Stimulated activated CD4-positive, alpha-beta T cell treated with anti-CD3 and anti-CD28 coated beads, TNF-alpha, amount 100 ng/mL, for 48 hours (primary cell): ENCODE measurements at regions not wholly inside any gene's neighbourhood (a gene's known extent, or its start where the extent isn't known, plus 50 kb on each side); places are given as distances from the start of the nearest gene placed in this dataset.
"Not testable (repeated sequence)": the region's sequence is repeated elsewhere in the genome, so short reads cannot be mapped to it uniquely, and the experiment has no call there.

Experiments used
- DNase-seq, 3 donors: peaks; one replicate each; pipeline ENCODE4 v3.0.0-alpha.2; 2020; ENCODE audit warnings: low read depth in 3 of 3

DNA sequence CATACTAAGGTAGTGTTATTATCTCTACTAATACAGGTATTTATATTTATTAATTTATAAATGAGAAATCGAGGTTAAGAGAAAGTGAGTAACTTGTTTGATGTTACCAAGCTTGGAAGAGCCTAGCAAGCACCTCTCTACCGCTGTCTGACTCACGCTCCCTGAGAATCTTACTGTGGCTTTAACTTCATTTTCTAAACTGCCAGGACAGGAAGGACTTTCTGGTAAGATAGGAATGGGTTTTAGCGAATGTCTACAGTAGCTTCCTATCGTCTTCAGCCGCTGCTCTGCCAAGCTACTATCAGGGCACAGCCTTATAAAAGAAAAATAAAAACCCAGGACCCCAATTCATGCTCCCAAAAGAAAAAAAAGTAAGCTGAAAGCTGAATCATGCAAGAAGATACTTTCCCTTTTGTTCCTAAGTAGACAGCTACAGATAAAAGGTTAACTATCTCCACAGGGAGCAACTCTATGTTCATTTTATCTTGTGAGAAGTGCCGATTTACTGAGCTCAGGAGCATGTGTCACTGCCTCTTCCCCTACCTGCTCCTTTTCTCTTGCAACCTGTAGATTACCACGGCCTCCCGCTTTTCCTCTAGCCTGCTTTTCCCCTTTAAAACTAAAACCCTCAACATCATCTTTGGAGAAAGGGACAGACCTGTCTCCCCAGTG lies 60.2 kb downstream of the THNSL1 start:
- no peak for DNase-seq

DNA sequence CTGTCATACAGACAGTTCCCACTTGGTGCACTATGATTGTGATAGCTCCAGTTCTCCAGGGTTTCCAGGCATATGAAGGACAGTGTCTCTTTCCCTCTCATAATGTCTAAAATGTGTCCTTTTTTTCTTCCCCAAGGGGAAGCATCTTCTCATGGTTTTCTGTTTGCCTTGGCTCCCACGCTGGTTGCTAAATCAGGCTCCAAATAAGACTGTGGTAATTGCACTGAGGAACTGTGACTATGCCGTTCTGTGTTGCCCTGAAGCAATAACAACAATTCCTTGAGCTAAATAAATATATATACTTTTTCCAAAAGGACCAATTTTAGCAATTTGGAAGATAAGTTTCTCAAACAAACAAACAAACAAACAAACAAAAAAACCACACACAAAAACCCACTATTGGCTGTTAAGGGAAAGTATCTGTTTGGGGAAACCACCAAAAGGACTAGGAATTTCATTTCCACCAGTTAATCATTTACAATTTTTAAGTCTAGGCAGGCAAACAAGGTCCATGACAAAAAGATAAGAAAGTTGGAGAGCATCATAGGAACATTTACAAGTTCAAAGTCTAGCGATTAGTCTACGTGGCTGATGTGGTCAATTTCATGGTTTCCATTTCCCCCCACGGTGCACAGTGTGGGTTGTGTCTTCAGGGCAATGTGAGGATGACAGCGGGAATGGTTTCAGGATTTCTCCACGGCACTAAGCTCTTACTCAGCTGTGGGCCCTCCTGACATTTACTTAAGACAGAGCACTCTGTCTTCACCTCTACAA lies 62.4 kb downstream of the THNSL1 start:
- DNase-seq, result no peak

DNA sequence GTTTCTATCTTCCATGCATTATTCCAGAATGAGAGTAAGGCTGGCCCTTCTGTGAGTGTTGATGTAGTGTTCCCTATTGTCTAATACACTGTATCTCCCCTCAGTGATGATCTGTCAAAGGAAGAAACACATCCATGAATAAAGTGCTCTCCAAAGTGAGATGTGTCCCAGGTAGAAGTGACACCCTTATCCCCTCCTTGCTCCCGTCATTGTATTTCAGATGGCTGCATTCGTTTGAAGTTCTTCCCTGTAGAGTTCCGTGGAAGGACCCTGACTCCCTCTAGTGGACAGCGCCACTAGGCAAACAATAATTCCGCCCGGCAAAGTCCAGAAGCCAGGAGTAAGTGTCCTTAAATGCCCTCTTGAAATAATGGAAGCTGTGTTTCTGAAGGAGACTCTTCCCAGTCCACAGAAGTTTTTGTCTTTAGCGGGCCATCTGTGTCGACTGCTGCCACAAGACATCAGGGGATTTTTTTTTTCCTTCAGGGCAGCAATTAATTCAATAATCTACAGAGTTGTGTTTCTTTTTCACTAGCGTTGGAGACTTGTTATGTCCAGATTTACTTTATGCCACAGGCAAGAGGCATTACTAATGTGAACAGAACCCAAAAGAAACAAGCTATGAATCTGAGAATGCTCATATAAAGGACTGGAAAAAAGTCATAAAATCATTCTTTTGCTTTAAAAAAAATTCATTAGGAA lies 64.6 kb downstream of the THNSL1 start:
- peak; percentile 29 to 52 (median 47) for DNase-seq

DNA sequence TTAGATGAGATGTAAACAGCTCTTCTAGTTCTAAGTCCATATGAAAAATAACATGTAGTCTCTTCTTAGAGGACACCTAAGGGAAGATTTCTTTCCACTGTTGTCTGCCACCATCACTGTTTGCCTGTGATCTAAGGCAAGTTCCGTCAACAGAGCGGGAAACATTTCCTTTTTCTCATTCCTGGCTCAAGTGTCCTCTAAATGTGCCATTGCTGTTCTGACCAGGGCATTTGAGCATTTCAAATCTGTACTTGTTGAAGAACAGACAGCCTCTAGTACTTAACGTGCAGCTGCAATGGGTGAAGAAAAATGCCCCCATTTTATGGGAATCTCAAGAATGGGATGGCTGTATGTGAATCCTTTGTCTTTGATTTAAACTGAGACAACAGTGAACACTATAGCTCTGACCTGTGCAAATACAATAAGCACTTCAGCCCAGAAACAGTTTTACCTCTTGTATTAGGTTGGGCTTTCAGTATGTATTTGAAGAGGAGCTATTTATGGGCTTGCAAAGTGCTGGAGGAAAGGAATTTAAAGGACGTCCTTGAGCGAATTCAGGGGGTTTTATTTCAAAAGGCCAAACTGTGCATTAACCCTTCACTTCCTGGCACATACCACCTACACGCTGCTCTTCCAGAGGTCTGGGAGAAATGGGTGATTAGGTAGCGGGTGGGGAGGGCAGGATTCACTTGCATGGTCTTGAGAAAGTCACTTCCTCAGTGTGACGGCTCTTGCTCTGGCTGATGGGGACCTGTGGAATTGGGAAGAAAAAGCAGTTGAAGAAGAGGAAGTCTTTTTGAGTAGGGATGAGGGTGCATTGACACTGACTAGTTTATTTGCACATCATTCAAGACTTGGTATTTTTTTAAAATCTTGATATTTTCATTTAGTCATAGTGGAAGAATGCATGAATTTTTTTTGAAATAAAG lies 66.1 kb downstream of the THNSL1 start:
- DNase-seq, result no peak

DNA sequence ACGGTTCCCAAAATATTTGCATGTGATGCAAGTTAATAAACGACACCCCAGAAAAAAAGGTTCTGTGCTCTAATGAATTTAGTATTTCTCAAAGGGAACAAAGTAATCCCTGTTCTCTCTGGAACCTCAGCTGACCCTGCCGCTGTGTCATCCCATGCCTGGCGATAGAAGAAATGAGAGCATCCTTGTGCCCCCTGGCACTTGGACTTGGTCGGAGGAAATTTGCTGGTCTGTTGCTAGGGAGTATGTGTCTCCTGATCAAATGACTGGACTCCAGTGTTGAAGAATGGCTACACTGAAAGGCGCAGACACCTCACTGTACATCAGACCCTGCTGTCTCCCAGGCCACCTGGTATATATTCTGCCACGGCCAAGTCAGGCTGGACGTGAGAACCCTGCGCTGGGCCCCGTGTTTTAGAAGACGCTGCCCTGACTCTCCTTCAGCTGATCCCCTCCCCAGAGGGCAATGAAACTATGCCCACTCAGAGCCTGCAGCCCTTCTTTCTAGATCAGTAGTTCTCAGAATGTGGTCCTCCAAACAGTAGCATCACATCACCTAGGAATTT lies 67.2 kb downstream of the THNSL1 start:
- no peak for DNase-seq

DNA sequence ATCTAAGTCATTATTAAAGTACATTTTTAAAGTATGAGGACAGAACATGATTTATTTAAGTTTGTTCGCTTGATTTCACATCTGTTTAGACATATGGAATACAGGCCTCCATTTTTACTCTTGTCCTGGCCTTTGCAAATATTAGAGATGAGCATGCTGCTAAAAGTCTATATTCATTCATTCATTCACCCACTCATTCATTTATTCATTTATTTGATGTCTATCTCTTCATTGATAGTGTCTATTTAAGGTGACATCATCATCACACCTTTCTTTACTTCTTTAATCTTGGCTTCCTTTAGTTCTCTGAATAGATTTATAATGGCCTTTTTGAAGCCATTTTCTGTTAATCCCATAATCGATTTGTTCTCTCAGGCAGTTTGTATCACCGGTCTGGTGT lies 68.0 kb downstream of the THNSL1 start:
- DNase-seq, result no peak

DNA sequence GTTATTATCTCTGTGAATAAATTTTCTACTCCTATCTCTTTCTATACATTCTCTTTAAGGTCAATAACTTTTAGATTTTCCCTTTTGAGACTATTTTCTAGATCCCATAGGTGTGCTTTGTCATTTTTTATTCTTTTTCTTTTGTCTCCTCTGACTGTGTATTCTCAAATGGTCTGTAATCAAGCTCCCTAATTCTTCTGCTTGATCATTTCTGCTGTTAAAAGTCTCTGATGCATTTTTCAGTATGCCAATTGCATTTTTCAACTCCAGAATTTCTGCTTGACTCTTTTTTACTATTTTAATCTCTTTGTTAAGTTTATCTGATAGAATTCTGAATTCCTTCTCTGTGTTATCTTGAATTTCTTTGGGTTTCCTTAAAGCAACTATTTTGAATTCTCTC lies 78.2 kb downstream of the THNSL1 start:
- no peak for DNase-seq

DNA sequence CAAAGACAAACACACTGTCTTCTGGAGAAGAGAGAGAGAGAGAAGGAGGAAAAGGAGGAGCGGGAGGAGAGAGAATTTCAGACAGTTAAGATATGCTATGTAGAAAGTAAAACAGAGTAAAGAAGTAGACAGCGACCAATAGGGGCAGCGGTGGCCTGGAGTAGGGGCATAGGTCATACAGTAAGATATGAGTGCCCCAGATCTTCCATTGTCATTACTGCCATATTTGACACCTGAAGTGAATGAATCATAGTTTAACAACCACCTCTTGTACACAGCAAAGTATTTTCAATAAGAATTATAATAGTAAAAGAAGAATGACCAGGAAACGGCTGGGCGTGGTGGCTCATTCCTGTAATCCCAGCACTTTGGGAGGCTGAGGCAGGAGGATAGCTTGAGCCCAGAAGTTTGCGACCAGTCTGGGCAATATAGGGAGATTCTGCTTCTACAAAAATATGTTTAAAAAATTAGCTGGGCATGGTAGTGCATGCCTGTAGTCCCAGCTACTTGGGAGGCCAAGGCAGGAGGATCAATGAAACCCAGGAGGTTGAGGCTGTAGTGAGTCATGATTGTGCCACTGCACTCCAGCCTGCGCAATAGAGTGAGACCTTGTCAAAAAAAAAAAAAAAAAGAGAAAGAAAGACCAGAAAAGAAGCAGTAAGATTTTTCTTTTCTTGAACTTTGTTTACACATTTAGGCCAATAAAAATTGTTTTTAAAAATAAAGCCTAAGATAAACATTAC lies 77.0 kb upstream of the GPR158 start:
- no peak for DNase-seq

DNA sequence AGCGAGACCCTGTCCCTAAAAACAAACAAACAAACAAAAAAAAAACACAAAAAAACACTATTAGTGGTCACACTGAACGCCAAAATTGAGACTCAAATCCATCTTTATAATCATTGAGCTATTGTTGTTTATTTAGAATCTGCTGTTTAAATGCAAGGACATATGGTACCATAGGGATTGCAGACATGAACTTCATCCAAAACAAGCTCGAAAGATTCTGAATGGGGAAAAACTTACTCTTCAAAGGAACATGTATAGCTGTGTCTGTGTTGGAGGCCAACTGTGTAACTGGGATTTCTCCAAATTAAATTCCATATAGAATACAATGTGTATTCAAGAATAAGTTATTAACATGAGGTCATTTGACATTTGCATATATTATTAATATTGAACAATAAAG lies 74.7 kb upstream of the GPR158 start:
- DNase-seq, result no peak

DNA sequence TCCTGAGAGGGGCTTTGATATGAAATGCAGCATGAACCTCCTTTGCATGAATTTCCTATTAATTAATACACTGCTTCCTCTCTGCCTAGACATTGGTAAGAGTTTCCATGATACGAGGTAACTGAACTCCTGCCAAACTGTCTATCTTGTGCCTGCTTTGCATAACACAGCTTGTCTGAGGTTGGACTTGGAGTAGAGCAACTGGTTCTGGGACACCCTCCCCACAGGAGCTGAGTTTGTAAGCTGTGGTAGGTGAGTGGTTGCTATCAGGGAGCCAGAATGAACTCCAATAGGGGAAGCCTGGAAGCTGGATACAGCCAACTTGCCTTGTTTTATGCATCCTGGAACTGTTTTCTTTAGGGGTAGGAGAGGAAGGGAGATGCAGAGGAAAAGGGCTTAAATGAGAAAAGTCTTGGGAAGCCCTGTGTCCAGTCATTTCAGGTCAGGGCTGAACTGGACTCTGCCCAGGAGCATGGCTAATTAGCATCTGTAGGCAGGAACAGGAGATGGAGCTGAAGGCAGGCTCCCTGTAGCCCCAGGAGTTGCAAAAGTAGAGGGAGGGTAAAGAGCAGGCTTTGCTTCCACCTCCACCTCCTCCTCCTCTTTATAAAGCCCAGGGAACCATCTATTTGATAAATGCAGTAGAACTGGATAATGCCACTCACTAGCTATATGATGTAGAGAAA lies 73.2 kb upstream of the GPR158 start:
- DNase-seq, result no peak

DNA sequence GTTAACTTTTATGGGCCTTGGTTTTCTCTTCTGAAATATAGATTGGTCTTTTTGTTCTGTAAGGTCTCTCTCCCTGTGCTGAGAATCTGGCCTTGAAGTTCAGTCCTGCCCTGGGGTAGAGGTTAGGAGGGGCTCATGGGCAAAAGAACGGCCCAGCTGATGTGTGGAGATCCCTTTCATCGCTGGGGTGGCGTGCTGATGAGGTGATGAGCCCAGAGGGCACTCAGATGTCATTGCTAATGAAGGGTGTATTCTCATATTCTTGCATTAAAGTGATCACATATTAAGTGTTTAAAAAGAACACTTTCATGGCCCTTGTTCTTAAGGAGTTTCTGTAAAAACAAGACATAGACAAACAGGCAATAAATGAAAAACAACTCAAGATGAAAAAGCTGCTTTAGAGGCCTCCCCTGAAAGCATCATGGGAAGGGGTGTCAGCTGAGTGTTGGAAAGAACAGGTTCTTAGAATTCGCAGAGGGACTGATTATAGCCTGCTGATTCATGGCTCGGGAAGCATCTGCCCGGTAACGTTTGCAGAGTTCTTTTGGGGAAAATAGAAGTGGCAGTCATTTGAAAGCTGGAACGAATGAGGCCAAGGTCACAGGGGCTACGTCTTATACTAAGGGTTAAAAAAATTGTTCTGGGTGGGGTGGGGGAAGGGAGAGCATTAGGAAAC lies 72.5 kb upstream of the GPR158 start:
- DNase-seq, result no peak

DNA sequence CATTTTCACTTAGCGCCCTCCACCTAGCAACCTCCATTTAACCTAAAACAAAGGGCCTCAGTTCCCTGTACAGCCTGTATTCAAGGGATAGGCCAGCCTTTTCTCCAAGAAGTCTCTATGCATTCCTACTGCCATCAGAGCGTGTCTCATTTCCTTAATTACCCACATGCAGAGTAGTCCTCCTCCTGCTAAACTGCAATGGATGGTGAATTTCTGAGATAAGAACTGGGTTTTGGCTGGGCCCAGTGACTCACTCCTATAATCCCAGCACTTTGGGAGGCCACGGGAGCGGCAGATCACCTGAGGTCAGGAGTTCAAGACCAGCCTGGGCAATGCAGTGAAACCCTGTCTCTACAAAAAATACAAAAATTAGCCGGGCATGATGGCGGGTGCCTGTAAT lies 71.1 kb upstream of the GPR158 start:
- no peak for DNase-seq

DNA sequence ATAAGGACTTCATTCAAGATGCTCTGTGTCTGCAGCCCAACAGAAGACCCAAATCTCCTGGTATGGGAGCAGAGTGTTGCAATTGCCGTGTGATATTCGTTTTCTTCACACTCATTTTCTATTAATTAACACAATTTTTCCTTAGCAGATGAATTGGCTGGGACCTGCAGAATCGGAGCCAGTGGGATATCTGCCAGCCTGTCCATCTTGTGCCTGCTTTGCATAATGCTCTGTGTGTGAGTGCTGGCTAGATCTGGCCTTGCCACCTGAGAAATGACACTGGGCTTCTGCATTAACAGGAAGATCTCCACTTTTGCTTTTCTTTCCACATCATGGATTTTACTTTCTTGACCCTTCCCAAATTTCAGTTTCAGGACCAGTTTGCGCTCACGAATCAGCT lies 70.4 kb upstream of the GPR158 start:
- no peak for DNase-seq

DNA sequence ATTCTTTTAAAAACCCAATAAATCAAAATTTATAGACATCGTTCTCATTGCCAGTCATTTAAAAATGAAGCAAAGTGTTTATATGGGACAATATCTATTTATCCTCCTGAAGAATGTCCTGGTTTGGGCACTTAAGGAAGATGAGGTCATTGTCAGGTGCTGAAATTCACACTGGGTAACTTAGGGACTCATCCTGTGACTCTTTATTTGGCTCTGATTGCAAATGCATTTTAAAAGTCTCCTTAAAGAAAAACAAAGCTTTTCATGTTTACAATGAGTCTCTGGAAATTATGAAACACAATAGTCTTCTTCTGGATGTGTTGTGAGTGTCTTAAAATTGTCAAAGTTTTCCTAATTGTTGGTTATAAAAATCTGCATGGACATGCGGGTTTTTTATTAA lies 69.5 kb upstream of the GPR158 start:
- no peak for DNase-seq

DNA sequence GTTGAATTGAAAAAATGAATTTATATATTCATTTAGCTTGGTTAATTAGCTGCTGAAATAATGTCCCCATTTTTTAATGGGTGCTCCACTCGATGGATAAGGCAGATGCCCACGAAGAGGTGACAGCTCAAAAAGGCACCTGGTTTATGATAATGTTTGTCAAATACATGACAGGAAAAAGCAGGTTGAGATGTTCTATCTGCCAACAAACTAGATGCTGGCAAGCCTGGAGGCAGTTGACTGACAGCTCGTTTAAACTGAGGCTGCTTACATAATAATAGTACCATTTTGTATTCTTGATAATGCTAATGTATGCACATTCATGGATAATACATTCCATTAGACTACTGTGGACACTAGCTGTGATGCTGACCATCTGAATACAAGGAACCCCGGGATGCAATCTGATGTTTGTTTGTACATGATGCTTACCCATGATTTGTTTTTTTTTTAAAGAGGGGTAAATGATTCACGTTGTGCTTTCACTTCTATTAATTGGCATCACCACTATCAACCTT lies 69.0 kb upstream of the GPR158 start:
- DNase-seq, result no peak

DNA sequence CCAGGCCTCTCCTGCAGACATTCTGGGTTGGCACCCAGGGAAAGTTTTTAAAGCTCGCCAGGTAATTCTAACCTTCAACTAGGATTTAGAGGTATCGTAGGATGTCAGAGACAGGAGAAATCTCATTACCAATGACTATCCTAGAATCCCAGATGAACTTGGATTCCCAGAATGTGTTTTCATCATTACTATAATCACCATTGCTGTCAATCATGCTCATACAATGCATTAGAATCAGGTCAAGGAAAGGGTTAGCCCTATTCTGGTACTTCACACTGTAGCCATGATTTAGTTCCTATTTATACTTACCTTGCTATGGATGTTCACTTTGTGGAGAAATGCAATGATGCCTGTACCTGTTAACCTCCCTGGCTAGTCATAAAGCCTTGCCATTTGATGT lies 67.0 kb upstream of the GPR158 start:
- DNase-seq, result no peak

DNA sequence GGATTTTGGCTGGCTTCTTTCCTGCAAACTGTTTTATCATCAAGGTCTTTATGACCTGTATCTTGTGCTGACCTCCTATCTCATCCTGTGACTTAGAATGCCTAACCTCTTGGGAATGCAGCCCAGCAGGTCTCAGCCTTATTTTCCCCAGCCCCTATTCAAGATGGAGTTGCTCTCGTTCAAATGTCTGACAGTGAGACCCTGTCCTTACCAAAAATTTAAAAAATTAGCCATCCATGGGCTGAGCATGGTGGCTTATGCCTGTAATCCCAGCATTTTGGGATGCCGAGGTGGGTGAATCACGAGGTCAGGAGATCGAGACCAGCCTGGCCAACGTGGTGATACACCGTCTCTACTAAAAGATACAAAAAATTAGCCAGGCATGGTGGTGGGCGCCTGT lies 64.9 kb upstream of the GPR158 start:
- DNase-seq, result not testable (repeated sequence)

DNA sequence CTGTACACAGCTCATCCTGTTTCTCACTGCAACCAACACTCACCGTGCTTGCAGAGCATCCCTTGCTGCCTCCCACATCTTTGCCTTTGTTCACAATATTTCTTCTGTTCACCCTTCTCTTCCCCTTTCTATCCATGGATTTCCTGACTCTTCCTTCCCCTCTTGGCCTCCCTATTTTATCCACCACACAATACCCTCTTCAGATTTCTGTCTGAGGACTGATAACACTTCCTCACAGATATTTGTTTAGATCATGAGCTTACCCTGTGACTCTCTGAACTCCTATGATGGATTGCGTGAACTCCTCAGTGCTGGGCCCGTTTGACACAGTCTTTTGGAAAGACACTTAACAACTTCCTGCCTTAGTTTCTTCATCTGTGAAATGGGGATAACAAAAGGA lies 62.8 kb upstream of the GPR158 start:
- no peak for DNase-seq
